ENCODE measurements at regions not wholly inside any gene's neighbourhood (a gene's known extent, or its start where the extent isn't known, plus 50 kb on each side); places are given as distances from the start of the nearest gene placed in this dataset.

- TF ChIP-seq CTCF (IDR thresholded peaks at IDR 0.05) (no peak), POLR2A (IDR thresholded peaks at IDR 0.05) (no peak)
Observed at GRCh38 chr13:48156466-48156865, 61.6 kb upstream of the MED4 start.
